ENCODE measurements at regions not wholly inside any gene's neighbourhood (a gene's known extent, or its start where the extent isn't known, plus 50 kb on each side); places are given as distances from the start of the nearest gene placed in this dataset.
"Not testable (repeated sequence)": the region's sequence is repeated elsewhere in the genome, so short reads cannot be mapped to it uniquely, and the experiment has no call there.

DNA sequence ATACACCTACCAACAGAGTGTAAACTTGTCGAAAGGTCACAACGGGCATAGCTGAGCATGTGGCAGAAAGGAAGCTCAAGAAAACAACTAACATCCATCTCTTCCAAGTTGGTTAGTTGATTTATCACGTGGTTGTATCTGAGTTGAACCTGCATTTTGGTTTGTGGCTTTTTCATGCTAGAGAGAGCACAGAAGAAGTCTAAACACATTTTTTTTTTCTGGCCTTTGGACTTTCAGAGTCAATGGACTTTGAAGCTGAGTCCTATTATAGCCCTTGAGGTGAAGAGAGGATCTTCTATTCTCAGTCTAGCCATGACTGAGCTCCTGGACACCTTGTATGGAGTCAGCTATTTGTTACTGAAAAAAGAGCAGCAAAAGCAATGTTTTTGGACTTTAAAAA, 150.6 kb upstream of the TRPC5 start:
- no peaks in the 10 kb centered on the region for H3K36me3 ChIP-seq (ENCODE audit: control insufficient read depth, insufficient read depth, low read length)
- H3K27me3 ChIP-seq (ENCODE audit: control insufficient read depth, insufficient read depth, low read length), result no peaks in the 10 kb centered on the region
- no peaks in the 10 kb centered on the region for H3K4me1 ChIP-seq (ENCODE audit: control insufficient read depth, extremely low read depth, insufficient read depth, low read length)
- DNase-seq (ENCODE audit: low read depth in 2 of 2), result no peak
- no peaks in the 10 kb centered on the region for H3K79me2 ChIP-seq (ENCODE audit: control insufficient read depth, insufficient read depth, low read length)
- no peaks in the 10 kb centered on the region for H4K20me1 ChIP-seq (ENCODE audit: control insufficient read depth, extremely low read depth, insufficient read depth, low read length)
- TF ChIP-seq, protein P1, sequence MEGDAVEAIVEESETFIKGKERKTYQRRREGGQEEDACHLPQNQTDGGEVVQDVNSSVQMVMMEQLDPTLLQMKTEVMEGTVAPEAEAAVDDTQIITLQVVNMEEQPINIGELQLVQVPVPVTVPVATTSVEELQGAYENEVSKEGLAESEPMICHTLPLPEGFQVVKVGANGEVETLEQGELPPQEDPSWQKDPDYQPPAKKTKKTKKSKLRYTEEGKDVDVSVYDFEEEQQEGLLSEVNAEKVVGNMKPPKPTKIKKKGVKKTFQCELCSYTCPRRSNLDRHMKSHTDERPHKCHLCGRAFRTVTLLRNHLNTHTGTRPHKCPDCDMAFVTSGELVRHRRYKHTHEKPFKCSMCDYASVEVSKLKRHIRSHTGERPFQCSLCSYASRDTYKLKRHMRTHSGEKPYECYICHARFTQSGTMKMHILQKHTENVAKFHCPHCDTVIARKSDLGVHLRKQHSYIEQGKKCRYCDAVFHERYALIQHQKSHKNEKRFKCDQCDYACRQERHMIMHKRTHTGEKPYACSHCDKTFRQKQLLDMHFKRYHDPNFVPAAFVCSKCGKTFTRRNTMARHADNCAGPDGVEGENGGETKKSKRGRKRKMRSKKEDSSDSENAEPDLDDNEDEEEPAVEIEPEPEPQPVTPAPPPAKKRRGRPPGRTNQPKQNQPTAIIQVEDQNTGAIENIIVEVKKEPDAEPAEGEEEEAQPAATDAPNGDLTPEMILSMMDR (conservative IDR thresholded peaks at IDR 0.05 in 1 of 2, IDR thresholded peaks at IDR 0.05 in 1 of 2; ENCODE audit: low read depth in 1 of 2, low read length in 2 of 2), result no peak
- TF ChIP-seq EZH2 (IDR thresholded peaks at IDR 0.05; ENCODE audit: low read length, missing control alignments), result no peak
- no peak overlapping the region for H2AFZ ChIP-seq (ENCODE audit: low read length)
- no peaks in the 10 kb centered on the region for H3K9me3 ChIP-seq (ENCODE audit: control insufficient read depth, insufficient read depth, low read depth, low read length)
- no peak overlapping the region for H3K9ac ChIP-seq (ENCODE audit: insufficient read depth, low read length)
- no peak overlapping the region for H3K27ac ChIP-seq (ENCODE audit: insufficient read depth, low read length)
- no peak overlapping the region for H3K4me3 ChIP-seq (replicated peaks in 1 of 4; ENCODE audit: control extremely low read depth in 1 of 4, insufficient read depth in 1 of 4, low read depth in 3 of 4, low read length in 4 of 4)
- H3K4me2 ChIP-seq (ENCODE audit: extremely low read depth, insufficient read depth, low read length), result no peak overlapping the region

DNA sequence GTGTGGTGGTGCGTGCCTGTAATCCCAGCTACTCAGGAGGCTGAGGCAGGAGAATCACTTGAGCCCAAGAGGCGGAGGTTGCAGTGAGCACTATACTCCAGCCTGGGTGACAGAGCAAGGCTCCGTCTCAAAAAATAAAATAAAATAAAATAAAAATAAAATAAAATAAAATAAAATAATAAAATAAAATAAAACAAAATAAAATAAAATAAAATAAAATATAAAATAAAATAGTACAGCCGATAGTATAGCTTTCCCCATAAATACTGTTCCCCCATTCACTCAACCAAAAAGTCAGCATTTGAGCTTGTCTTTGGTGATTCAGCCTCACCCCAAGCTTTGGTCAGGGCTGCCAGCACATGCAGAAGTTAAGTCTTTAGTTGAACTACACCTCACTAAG, 144.2 kb upstream of the TRPC5 start:
- H3K9ac ChIP-seq (ENCODE audit: insufficient read depth, low read length); H2AFZ ChIP-seq (ENCODE audit: low read length); H3K4me1 ChIP-seq (ENCODE audit: control insufficient read depth, extremely low read depth, insufficient read depth, low read length); H4K20me1 ChIP-seq (ENCODE audit: control insufficient read depth, extremely low read depth, insufficient read depth, low read length); H3K27me3 ChIP-seq (ENCODE audit: control insufficient read depth, insufficient read depth, low read length); H3K9me3 ChIP-seq (ENCODE audit: control insufficient read depth, insufficient read depth, low read depth, low read length); H3K27ac ChIP-seq (ENCODE audit: insufficient read depth, low read length); DNase-seq (ENCODE audit: low read depth in 2 of 2); H3K4me2 ChIP-seq (ENCODE audit: extremely low read depth, insufficient read depth, low read length); H3K79me2 ChIP-seq (ENCODE audit: control insufficient read depth, insufficient read depth, low read length); H3K4me3 ChIP-seq (replicated peaks in 1 of 4; ENCODE audit: control extremely low read depth in 1 of 4, insufficient read depth in 1 of 4, low read depth in 3 of 4, low read length in 4 of 4); H3K36me3 ChIP-seq (ENCODE audit: control insufficient read depth, insufficient read depth, low read length): not testable (repeated sequence)

DNA sequence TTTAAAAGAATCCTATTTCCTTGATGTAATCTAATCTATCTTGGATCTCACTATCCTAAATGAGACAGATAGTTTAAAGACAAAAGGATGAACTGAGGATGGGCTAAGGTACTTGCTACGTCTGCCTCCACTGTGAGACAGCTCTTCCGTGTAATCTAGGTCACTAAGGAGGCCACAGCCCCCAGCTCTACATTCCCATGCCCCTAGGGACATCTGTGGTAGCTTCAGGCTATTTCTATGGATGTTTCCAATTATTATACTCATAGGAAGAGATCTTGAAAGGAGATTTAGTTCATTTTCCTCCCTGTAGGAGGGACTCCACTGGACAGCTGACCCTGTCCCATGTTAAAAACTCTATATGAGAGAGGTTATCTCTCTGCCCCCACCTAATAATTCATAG, 140.8 kb upstream of the TRPC5 start:
- H3K27ac ChIP-seq (ENCODE audit: insufficient read depth, low read length), result no peak overlapping the region
- no peak overlapping the region for H3K4me3 ChIP-seq (replicated peaks in 1 of 4; ENCODE audit: control extremely low read depth in 1 of 4, insufficient read depth in 1 of 4, low read depth in 3 of 4, low read length in 4 of 4)
- TF ChIP-seq, protein P1 (conservative IDR thresholded peaks at IDR 0.05 in 1 of 2, IDR thresholded peaks at IDR 0.05 in 1 of 2; ENCODE audit: low read depth in 1 of 2, low read length in 2 of 2), result no peak
- no peak for TF ChIP-seq EZH2 (IDR thresholded peaks at IDR 0.05; ENCODE audit: low read length, missing control alignments)
- no peaks in the 10 kb centered on the region for H3K79me2 ChIP-seq (ENCODE audit: control insufficient read depth, insufficient read depth, low read length)
- no peak overlapping the region for H3K9ac ChIP-seq (ENCODE audit: insufficient read depth, low read length)
- H3K27me3 ChIP-seq (ENCODE audit: control insufficient read depth, insufficient read depth, low read length), result no peaks in the 10 kb centered on the region
- DNase-seq (ENCODE audit: low read depth in 2 of 2), result no peak
- H3K36me3 ChIP-seq (ENCODE audit: control insufficient read depth, insufficient read depth, low read length), result no peaks in the 10 kb centered on the region
- H2AFZ ChIP-seq (ENCODE audit: low read length), result no peak overlapping the region
- no peaks in the 10 kb centered on the region for H3K4me1 ChIP-seq (ENCODE audit: control insufficient read depth, extremely low read depth, insufficient read depth, low read length)
- H4K20me1 ChIP-seq (ENCODE audit: control insufficient read depth, extremely low read depth, insufficient read depth, low read length), result no peaks in the 10 kb centered on the region
- H3K4me2 ChIP-seq (ENCODE audit: extremely low read depth, insufficient read depth, low read length), result no peak overlapping the region
- no peaks in the 10 kb centered on the region for H3K9me3 ChIP-seq (ENCODE audit: control insufficient read depth, insufficient read depth, low read depth, low read length)

DNA sequence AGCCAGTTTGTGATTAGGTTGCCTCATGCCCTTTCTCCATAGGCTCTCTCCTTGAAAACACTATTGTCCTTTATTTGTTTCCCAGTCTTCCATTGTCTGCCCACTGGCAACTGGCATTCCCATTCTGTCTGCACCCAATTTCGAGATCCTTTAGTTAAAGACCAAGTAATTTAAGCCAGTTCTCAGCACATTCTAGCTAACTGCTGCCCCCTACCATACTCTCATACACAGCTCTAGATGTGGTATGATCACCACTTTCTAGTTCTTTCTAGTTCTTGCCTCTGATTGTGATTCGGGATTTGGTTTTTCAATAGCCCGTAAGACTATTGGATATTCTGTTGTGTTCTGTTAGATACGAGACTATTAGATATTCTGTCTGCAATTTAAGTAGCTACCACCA, 135.8 kb upstream of the TRPC5 start:
- H3K4me3 ChIP-seq (replicated peaks in 1 of 4; ENCODE audit: control extremely low read depth in 1 of 4, insufficient read depth in 1 of 4, low read depth in 3 of 4, low read length in 4 of 4), result no peak overlapping the region
- no peaks in the 10 kb centered on the region for H4K20me1 ChIP-seq (ENCODE audit: control insufficient read depth, extremely low read depth, insufficient read depth, low read length)
- no peaks in the 10 kb centered on the region for H3K9me3 ChIP-seq (ENCODE audit: control insufficient read depth, insufficient read depth, low read depth, low read length)
- TF ChIP-seq, protein P1 (conservative IDR thresholded peaks at IDR 0.05 in 1 of 2, IDR thresholded peaks at IDR 0.05 in 1 of 2; ENCODE audit: low read depth in 1 of 2, low read length in 2 of 2), result no peak
- TF ChIP-seq EZH2 (IDR thresholded peaks at IDR 0.05; ENCODE audit: low read length, missing control alignments), result no peak
- H3K79me2 ChIP-seq (ENCODE audit: control insufficient read depth, insufficient read depth, low read length), result no peaks in the 10 kb centered on the region
- H2AFZ ChIP-seq (ENCODE audit: low read length), result no peak overlapping the region
- H3K36me3 ChIP-seq (ENCODE audit: control insufficient read depth, insufficient read depth, low read length), result no peaks in the 10 kb centered on the region
- no peak overlapping the region for H3K4me2 ChIP-seq (ENCODE audit: extremely low read depth, insufficient read depth, low read length)
- H3K27me3 ChIP-seq (ENCODE audit: control insufficient read depth, insufficient read depth, low read length), result no peaks in the 10 kb centered on the region
- H3K9ac ChIP-seq (ENCODE audit: insufficient read depth, low read length), result no peak overlapping the region
- H3K27ac ChIP-seq (ENCODE audit: insufficient read depth, low read length), result no peak overlapping the region
- DNase-seq (ENCODE audit: low read depth in 2 of 2), result no peak
- H3K4me1 ChIP-seq (ENCODE audit: control insufficient read depth, extremely low read depth, insufficient read depth, low read length), result no peaks in the 10 kb centered on the region

Data from fibroblast of lung (primary cell).